DMS 273 (cell line): ENCODE measurements at regions not wholly inside any gene's neighbourhood (a gene's known extent, or its start where the extent isn't known, plus 50 kb on each side); places are given as distances from the start of the nearest gene placed in this dataset.

Experiments used
- DNase-seq: peaks from one replicate; lab custom pipeline; 2025; ENCODE audit not compliant: unreplicated experiment; lab: John Stamatoyannopoulos, UW

GRCh38 chr21:20302084-20302483, 696.1 kb upstream of the NCAM2 start:
- DNase-seq: no peak

GRCh38 chr21:20306836-20307235, 691.4 kb upstream of the NCAM2 start:
- no peak for DNase-seq

DNA sequence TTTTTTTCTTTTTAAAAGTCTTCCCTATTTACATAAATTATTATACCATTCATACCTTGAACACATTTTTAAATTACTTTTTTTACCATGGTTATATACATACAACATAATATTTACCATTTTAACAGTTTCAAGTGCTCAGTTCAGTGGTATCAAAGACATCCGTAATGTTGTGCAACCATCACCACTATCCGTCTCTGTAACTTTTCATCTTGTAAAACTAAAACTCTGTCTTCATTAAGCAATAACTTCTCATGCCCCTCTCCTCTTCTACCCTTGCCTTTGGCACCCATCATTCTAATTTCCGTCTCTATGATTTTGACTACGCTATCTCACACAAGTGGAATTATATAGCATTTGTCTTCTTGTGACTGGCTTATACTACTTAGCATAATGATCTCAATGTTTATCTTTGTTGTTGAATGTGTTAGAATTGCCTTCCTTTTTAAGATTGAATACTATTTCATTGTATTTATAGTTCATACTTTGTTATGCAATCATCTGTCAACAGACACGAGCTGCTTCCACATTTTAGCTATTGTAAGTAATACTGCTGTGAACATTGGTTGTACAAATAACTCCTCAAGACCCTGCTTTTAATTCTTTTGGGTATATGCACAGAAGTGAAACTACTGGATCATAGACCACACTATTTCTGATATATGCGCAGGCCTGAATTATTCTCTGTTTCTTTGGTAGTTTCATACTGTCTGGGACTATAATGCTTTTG, 689.5 kb upstream of the NCAM2 start:
- DNase-seq: no peak

- DNase-seq: no peak
These were observed 686.9 kb upstream of the NCAM2 start for GRCh38 chr21:20311234-20311787.

GRCh38 chr21:20313013-20313412, 685.2 kb upstream of the NCAM2 start:
- no peak for DNase-seq

DNA sequence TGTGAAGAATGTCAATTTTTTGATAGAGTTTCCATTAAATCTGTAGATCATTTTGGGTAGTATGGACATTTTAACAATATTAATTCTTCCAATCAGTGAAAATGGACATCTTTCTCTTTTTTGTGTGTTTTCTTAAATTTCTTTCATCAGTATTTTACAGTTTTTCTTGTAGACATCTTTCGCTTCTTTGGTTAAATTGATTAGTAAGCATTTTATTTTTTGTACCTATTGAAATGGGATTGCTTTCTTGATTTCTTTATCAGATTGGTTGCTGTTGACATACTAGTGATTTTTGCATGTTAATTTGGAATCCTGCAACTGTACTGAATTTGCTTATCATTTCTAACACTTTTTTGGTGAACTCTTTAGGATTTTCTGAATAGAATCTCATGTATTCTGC, 683.2 kb upstream of the NCAM2 start:
- no peak for DNase-seq

DNA sequence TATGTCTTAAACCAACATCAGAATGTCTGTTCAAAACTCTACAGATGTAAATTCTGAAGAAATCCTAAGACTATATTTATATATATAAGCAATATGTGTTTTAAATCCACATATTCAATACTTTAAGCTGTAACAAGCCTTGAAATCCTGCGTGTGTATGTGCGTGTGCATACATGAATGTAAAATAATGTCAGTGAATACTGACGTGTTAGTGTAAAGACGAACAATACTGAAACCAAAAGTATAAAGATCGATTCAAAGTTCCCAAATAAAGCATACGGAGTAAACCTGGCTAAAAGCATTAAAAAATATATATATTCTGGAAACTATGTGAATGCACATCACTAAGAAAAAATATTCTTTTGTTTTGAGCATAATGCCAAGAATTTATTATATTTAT, 668.6 kb upstream of the NCAM2 start:
- no peak for DNase-seq

GRCh38 chr21:20330652-20331051, 667.6 kb upstream of the NCAM2 start:
- DNase-seq: no peak

DNA sequence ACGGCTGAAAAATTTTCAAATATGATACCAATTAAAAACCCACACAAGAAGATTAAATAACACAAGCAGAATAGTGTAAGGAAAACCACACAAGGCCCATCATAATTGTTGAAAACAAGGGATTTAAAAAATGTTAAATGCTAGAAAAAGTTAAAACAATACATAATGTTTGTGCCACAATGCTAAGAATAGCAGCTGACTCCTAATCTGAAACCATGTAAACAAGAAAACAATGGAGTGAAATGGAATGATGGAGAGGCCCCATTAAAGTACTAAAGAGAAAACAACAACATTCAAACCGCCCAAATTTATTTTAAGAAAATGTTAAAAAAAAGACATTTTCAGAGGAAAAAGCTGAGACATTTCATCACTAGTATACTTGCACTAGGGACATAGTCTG, 663.6 kb upstream of the NCAM2 start:
- DNase-seq: no peak

DNA sequence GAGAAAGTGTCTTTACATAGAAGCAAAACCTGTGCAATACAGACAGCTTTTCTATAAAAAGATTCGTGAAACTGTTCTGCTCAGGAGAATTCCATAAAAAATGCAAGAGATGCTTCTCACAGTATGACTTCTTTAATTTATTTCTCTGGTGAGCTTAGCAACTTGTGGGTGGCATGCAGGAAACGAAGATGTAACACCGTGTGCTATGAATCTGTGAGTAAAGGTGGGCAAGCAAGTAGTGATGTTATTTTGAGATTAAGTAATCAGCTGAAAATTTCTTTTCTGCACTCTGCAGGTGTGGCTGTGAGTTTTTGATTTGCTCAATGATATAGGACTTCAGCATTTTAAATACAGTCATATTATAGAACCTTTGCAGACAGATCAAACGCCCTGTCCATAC, 656.8 kb upstream of the NCAM2 start:
- no peak for DNase-seq

- no peak for DNase-seq
These were observed 655.0 kb upstream of the NCAM2 start for GRCh38 chr21:20343186-20343585.

GRCh38 chr21:20351138-20351537, 647.1 kb upstream of the NCAM2 start:
- DNase-seq: no peak

DNA sequence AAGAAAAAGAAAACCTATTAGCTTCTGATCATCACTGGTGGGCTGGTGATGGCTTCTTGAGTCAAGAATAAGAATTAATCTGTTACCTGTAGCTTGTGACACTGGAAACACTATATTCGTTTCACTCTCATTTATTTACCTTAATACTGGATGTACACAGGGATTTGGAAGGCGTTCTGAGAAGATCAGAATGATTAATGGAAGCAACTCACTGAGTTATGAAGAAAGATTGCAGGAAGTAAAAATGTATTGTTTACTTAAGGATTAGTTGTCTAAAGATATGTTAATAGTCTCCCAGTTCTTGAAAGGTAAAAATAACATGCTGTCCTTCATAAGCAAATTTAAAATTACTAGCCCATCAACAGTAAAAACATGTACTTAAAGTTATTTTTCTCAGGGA, 644.9 kb upstream of the NCAM2 start:
- no peak for DNase-seq

DNA sequence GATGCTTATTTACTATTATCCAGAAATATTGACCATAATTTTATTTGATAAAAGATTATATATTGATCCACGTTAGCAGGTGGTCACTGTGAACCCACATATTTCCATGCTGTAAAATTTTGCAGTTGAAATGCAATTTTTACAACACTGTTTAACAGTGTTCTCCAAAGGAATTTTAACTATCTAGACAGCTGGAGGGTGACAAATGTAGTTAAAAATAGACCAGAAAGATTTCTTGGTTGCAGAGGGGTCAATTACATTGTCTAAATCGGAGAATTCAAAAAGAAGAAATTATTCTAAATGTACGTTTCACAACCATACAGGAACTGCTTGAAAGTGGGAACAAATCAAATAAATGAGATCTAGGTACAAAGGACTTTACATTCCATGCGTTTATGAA, 625.2 kb upstream of the NCAM2 start:
- DNase-seq: no peak

GRCh38 chr21:20377250-20377649, 621.0 kb upstream of the NCAM2 start:
- DNase-seq: no peak

DNA sequence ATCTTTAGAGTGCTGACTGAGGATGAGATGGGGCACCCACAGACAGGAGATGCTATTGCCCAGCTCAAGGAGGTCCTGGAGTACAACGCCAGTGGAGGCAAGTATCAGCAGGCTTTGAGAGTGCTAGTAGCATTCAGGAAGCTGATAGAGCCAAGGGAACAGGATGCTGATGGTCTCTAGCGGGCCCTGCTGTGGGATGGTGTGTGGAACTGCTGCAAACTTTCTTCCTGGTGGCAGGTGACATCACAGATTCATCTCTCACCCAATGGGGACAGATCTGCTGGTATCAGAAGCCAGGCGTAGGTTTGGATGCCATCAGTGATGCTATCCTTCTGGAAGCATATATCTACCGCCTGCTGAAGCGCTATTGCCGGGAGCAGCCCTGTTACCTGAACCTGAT, 609.8 kb upstream of the NCAM2 start:
- DNase-seq: peak; percentile 3

DNA sequence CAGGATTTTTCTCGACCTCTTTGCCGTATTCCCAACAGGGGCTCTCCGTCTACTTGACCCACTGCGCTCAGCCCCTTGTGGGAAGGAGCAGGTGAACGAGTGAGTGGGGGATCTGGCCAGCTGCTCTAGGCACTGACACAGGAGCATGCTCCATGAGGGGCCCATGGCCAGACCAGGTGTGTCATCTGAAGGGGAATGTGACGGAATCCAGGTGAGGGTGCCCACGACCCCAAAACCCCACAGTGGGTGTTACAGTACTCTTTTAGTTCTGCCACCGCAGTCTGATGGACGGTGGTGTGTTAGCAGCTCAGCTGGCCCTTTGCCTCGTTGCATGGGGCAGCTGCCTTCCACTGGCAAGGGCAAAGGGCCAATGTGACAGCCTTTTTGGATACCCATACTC, 601.4 kb upstream of the NCAM2 start:
- DNase-seq: no peak

DNA sequence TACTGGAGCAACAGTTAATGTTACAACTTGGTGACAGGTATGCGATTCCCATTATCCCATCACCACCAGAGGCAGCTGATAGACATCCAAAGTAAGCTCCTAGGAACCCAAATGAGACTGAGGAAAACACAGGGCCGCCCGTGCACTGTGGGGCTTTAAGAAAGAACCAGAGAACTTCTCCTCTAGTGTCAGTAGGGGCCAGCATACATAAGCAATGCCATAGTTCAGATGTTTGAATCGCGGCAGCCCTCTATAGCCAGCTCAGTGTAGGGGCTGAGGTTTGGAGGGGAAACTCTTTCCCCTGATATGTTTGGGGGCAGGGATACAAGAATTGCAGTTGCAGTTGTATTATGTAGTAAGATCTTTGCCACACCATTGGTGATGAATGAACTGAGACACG, 593.3 kb upstream of the NCAM2 start:
- no peak for DNase-seq

DNA sequence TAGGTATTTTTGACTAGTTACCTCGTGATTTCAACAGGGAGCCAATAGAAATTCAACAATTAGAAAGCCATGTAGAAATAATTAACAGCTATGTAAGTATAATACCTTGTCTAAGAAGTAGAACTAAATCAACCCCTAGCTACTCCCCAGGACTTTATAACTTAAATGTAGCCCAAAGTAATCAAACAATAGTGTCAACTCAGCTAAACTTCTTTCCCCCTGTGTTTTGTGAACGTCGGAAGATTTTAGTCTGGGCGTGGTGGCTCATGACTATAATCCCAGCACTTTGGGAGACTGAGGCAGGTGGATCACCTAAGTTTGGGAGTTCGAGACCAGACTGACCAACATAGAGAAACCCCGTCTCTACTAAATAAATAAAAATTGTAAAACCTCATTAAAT, 579.9 kb upstream of the NCAM2 start:
- DNase-seq: no peak

- no peak for DNase-seq
These were observed 578.4 kb upstream of the NCAM2 start for GRCh38 chr21:20419772-20420171.

DNA sequence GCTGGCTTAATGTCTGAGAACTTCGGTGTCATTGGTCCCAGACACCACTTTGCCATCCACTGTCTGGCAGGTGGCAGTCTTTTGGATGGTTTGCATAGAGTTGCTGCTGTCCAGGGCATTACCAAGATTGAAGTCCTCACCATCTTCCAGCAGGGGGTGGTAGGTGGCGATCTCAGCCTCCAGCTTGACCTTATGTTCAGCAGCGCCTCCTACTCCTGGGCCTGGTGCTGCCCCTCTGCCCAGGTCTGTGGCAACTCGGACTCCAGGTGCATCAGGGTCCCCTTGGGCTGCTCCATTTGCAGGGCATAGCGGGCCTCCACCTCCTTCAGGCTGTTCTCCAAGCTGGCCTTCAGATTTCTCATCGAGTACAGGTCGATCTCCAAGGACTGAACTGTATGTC, 573.3 kb upstream of the NCAM2 start:
- peak; percentile 2 for DNase-seq

- DNase-seq: no peak
These were observed 572.4 kb upstream of the NCAM2 start for GRCh38 chr21:20425856-20426255.

- no peak for DNase-seq
These were observed 557.9 kb upstream of the NCAM2 start for GRCh38 chr21:20440338-20440737.
